Fibroblast of lung (primary cell): ENCODE measurements at regions not wholly inside any gene's neighbourhood (a gene's known extent, or its start where the extent isn't known, plus 50 kb on each side); places are given as distances from the start of the nearest gene placed in this dataset.

ENCODE experiments used
- EZH2 ChIP-seq: IDR thresholded peaks from 2 replicates; pipeline ENCODE4 v1.5.1; 2012; ENCODE audit warnings: low read length, control low read depth, mild to moderate bottlenecking; ENCODE audit errors: missing control alignments
- TF ChIP-seq, protein P1 (sequence below), 2 donors: IDR thresholded peaks in 1 of 2; conservative IDR thresholded peaks in 1 of 2; 1 replicate in 1 of 2; 2 replicates in 1 of 2; pipeline ENCODE4 v1.5.1; 2011 to 2012; ENCODE audit warnings: low read length in 2 of 2, control low read depth in 1 of 2, inconsistent platforms in 1 of 2, low read depth in 1 of 2, mild to moderate bottlenecking in 1 of 2

DNA sequence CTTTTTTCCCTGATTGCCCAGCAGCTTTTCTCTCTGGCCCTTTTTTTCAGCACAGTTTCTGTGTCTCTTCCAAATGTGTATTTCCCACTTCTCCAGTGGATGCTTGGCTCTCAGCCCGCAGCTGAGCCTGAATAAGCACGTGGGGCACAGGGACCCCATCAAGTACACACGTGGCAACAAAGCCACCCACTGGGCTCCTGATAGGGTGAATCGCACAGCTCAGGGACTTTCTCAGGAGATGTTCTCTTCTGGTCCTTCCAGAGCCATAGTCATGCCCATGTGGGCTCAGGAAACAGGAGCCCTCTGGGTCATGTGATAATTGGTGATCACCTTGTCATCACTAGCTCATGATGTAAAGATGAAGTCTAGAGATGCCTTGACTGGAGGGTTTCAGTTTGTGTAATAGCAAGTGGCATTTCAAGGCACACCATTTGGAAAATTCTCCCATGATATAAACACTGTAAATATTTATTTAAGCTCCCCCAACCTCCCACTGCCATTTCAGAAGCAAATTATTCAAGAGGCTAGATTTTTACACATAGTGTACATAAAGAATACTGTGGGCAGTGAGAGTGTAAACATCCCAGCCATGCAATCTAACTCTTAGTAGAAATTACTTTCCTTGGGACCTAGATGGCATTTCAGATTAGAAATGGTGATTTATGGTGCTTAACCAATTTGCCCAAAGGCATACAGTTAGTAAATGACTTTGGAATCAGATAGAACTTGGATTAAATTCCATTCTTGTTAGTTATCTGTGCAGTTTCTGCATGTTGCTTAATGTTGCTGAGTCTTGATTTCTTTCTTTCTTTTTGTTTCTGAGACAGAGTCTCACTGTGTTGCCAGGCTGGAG lies 597.5 kb downstream of the SLC4A3 start:
- TF ChIP-seq, protein P1, sequence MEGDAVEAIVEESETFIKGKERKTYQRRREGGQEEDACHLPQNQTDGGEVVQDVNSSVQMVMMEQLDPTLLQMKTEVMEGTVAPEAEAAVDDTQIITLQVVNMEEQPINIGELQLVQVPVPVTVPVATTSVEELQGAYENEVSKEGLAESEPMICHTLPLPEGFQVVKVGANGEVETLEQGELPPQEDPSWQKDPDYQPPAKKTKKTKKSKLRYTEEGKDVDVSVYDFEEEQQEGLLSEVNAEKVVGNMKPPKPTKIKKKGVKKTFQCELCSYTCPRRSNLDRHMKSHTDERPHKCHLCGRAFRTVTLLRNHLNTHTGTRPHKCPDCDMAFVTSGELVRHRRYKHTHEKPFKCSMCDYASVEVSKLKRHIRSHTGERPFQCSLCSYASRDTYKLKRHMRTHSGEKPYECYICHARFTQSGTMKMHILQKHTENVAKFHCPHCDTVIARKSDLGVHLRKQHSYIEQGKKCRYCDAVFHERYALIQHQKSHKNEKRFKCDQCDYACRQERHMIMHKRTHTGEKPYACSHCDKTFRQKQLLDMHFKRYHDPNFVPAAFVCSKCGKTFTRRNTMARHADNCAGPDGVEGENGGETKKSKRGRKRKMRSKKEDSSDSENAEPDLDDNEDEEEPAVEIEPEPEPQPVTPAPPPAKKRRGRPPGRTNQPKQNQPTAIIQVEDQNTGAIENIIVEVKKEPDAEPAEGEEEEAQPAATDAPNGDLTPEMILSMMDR (conservative IDR thresholded peaks at IDR 0.05 in 1 of 2, IDR thresholded peaks at IDR 0.05 in 1 of 2; ENCODE audit: low read depth in 1 of 2, low read length in 2 of 2), result no peak
- TF ChIP-seq EZH2, result no peak
